ENCODE measurements at regions not wholly inside any gene's neighbourhood (a gene's known extent, or its start where the extent isn't known, plus 50 kb on each side); places are given as distances from the start of the nearest gene placed in this dataset.
A peak's percentile ranks its signal among the peaks of the same experiment; 100 is the strongest.
"Not testable (repeated sequence)": the region's sequence is repeated elsewhere in the genome, so short reads cannot be mapped to it uniquely, and the experiment has no call there.

DNA sequence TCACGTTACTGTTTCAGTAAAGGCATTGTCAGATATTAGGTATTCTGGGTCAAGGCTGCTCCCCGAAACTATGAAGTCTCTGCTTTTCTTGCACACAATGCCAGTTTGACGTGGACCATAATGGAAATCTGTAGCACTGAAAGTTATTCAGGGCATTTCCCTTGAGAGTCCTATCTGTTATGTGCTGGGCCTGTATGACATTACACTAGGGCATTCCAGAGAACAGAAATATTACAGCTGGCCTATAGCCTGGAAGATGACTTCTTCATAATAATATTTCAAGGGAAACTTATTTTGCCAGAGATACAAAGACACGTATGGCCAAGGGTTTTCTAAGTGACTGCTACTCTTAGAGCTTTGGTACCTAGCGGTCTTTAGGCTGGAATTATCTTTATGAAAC lies 613.6 kb upstream of the CBLB start:
- DNase-seq = no peak
- TF ChIP-seq, protein P1, sequence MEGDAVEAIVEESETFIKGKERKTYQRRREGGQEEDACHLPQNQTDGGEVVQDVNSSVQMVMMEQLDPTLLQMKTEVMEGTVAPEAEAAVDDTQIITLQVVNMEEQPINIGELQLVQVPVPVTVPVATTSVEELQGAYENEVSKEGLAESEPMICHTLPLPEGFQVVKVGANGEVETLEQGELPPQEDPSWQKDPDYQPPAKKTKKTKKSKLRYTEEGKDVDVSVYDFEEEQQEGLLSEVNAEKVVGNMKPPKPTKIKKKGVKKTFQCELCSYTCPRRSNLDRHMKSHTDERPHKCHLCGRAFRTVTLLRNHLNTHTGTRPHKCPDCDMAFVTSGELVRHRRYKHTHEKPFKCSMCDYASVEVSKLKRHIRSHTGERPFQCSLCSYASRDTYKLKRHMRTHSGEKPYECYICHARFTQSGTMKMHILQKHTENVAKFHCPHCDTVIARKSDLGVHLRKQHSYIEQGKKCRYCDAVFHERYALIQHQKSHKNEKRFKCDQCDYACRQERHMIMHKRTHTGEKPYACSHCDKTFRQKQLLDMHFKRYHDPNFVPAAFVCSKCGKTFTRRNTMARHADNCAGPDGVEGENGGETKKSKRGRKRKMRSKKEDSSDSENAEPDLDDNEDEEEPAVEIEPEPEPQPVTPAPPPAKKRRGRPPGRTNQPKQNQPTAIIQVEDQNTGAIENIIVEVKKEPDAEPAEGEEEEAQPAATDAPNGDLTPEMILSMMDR (IDR thresholded peaks at IDR 0.05) = no peak
- TF ChIP-seq POLR2A (IDR thresholded peaks at IDR 0.05) (no peak), POLR2AphosphoS5 (IDR thresholded peaks at IDR 0.05) (no peak)
- H3K27ac ChIP-seq = no peak overlapping the region
- no peaks in the 10 kb centered on the region for H3K27me3 ChIP-seq
- 77 to 89% methylated on average over 5 of the region's 5 CpGs for WGBS, 2 donors
- H3K4me3 ChIP-seq = no peak overlapping the region
- ATAC-seq (ENCODE audit: low FRiP score in 2 of 2) = no peak
- H3K4me1 ChIP-seq = no peaks in the 10 kb centered on the region
- H3K9me3 ChIP-seq = peaks cover 0 to 8% (median 2%) of the 10 kb centered on the region in 4 donors
- no peaks in the 10 kb centered on the region for H3K36me3 ChIP-seq

DNA sequence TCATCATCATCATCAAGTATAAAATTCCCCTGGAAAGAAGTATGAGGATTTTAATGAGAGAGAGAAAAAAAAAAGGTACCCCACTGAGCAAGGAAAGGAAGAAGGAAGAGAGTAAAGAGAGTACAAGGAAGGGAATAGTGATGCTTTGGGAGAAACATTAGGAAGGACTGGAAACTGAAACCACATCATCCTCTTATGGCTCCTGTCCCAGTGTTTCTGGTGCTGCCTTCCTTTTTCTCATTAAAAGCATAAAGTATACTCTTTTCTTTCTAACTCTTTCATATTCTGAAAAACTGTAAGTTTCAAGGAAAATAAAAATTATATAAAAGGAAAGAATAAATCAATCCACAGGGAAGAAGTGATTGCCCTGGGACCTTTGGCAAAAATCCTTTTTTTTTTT lies 616.4 kb upstream of the CBLB start:
- TF ChIP-seq, protein P1 (IDR thresholded peaks at IDR 0.05) = no peak
- TF ChIP-seq POLR2A (IDR thresholded peaks at IDR 0.05) = no peak
- TF ChIP-seq EP300 (IDR thresholded peaks at IDR 0.05) = no peak
- TF ChIP-seq POLR2AphosphoS5 (IDR thresholded peaks at IDR 0.05) = no peak
- no peaks in the 10 kb centered on the region for H3K27me3 ChIP-seq
- no peak for ATAC-seq (ENCODE audit: low FRiP score in 2 of 2)
- H3K36me3 ChIP-seq = no peaks in the 10 kb centered on the region
- no peak for DNase-seq
- peaks cover 0 to under 1% (median 0%) of the 10 kb centered on the region in 4 donors for H3K9me3 ChIP-seq
- no peak overlapping the region for H3K27ac ChIP-seq
- H3K4me3 ChIP-seq = no peak overlapping the region
- H3K4me1 ChIP-seq = no peaks in the 10 kb centered on the region

DNA sequence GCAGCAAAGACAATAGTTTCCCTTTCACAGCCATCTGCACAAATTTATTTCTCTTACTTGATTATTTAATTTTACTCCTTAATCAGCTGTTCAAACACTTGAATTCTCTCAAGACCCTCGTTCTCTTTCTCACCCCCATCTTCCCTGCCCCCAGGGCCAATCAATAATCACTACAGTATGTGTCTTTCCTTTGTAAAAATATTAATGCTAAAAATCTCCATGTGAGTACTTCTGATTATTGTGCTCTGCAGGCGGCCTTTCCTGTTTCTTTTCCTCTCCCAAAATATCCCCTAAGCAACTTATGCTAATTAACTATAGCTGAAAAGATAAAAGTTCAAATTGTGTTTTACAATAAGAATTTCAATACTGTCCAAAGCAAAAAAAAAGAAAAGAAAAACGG lies 617.0 kb upstream of the CBLB start:
- Histone ChIP-seq H3K27me3 (no peaks in the 10 kb centered on the region), H3K4me3 (no peak overlapping the region), H3K36me3 (no peaks in the 10 kb centered on the region), H3K4me1 (no peaks in the 10 kb centered on the region), H3K9me3 (no peaks in the 10 kb centered on the region), H3K27ac (no peak overlapping the region)
- 55 to 67% methylated on average over 3 of the region's 3 CpGs for WGBS, 2 donors
- ATAC-seq (ENCODE audit: low FRiP score in 2 of 2) (no peak), DNase-seq (no peak)
- TF ChIP-seq, protein P1 (IDR thresholded peaks at IDR 0.05) = no peak
- no peak for TF ChIP-seq POLR2AphosphoS5 (IDR thresholded peaks at IDR 0.05)
- no peak for TF ChIP-seq EP300 (IDR thresholded peaks at IDR 0.05)
- TF ChIP-seq POLR2A (IDR thresholded peaks at IDR 0.05) = no peak

DNA sequence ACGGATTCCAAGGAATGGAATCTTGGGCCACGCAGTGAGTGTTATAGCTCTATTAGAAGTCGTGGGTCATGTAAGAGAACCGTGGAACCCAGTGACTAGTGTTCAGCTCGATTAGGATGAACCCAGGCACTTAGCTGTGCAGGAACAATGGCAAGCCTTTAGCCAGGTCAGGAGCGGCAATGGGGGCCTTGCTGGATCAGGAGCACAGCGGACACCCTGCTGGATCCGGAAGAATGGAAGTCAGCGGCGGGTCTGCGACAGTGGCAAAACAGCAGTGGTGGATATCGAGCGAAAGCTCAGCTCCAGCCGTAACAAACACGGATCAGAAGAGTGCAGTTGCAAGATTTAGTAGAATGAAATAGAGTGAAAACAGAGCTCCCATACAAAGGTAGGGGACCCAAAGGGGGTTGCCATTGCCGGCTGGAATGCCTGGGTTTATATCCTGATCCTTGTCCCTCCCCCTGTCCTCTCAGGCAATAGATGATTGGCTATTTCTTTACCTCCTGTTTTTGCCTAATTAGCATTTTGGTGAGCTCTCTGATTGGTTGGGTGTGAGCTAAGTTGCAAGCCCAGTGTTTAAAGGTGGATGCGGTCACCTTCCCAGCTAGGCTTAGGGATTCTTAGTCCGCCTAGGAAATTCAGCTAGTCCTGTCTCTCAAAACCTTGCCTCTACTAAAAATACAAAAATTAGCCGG lies 618.3 kb upstream of the CBLB start:
- ATAC-seq (ENCODE audit: low FRiP score in 2 of 2); H3K27ac ChIP-seq; H3K4me1 ChIP-seq; H3K4me3 ChIP-seq; H3K27me3 ChIP-seq; H3K9me3 ChIP-seq; H3K36me3 ChIP-seq: not testable (repeated sequence)
- 94 to 97% methylated on average over 18 to 19 of the region's 19 CpGs for WGBS, 2 donors
- peak in 1 of 2 donors; percentile 13 for DNase-seq

DNA sequence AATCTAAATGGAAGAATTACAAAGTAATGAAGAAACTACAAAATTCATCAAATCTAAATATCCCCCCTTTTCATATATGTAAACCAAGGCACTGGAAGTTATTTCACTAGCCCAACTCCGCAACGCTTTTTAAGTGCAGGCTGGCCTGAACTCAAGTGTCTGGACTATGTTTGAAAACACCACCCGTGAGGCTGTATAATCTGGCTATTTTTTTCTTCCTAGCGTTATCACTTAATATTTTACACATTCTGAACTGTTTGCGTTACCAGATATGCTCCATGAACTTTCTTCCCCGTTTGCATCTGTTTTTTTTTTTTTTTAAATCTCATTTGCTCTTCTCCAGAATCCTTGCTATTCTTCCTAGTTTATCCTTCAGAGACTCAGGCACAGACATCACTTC lies 619.5 kb upstream of the CBLB start:
- Histone ChIP-seq H3K4me3 (no peak overlapping the region), H3K27ac (no peak overlapping the region), H3K4me1 (no peaks in the 10 kb centered on the region), H3K9me3 (no peaks in the 10 kb centered on the region), H3K36me3 (no peaks in the 10 kb centered on the region), H3K27me3 (no peaks in the 10 kb centered on the region)
- DNase-seq = no peak
- TF ChIP-seq EP300 (IDR thresholded peaks at IDR 0.05) (no peak), POLR2A (IDR thresholded peaks at IDR 0.05) (no peak), POLR2AphosphoS5 (IDR thresholded peaks at IDR 0.05) (no peak)
- TF ChIP-seq, protein P1 (IDR thresholded peaks at IDR 0.05) = no peak
- WGBS, 2 donors = 51 to 71% methylated on average over 6 of the region's 6 CpGs
- ATAC-seq (ENCODE audit: low FRiP score in 2 of 2) = no peak

All from upper lobe of left lung (tissue), 6 donors.